Activated CD4-positive, alpha-beta T cell treated with anti-CD3 and anti-CD28 coated beads, Interleukin-2, amount 10 ng/mL, durations not matched to agents 7 days and 5 days (primary cell): ENCODE measurements at regions not wholly inside any gene's neighbourhood (a gene's known extent, or its start where the extent isn't known, plus 50 kb on each side); places are given as distances from the start of the nearest gene placed in this dataset.

Source experiments
- CTCF ChIA-PET: fragments of 350-600 bp; sonication (Branson Sonifier 250); formaldehyde crosslinking; loops from one replicate; lab custom pipeline; 2021; ENCODE audit warnings: antibody characterized with exemption; lab: Charles Lee
- POLR2A ChIA-PET: fragments of 350-600 bp; sonication (Branson Sonifier 250); formaldehyde crosslinking; loops from one replicate; lab custom pipeline; 2021; ENCODE audit warnings: antibody characterized with exemption; lab: Charles Lee
- DNase-seq: peaks from one replicate; pipeline ENCODE4 v3.0.0-alpha.2; 2020
- H3K27ac Mint-ChIP-seq: one replicate; pipeline ENCODE4 v1.8.0; 2021; ENCODE audit warnings: mild to moderate bottlenecking, moderate library complexity, mixed read lengths
- H3K27me3 Mint-ChIP-seq: one replicate; pipeline ENCODE4 v1.8.0; 2021; ENCODE audit warnings: mixed read lengths
- H3K36me3 Mint-ChIP-seq: one replicate; pipeline ENCODE4 v1.8.0; 2021; ENCODE audit warnings: low read depth, mixed read lengths
- H3K4me1 Mint-ChIP-seq: one replicate; pipeline ENCODE4 v1.8.0; 2021; ENCODE audit warnings: mixed read lengths
- H3K4me3 Mint-ChIP-seq: one replicate; pipeline ENCODE4 v1.8.0; 2021; ENCODE audit warnings: mild to moderate bottlenecking, moderate library complexity, mixed read lengths
- H3K9me3 Mint-ChIP-seq: one replicate; pipeline ENCODE4 v1.8.0; 2021; ENCODE audit warnings: mixed read lengths

- ChIA-PET POLR2A (no interaction called here), CTCF (interaction anchor here (0.9 kb wide), 1 partner anchor 11 kb away, joined by 3 read pairs; no protein-coding TSS in a partner anchor)
- no peak for DNase-seq
- H3K4me1 Mint-ChIP-seq = peaks cover 28% of the 10 kb centered on the region
- peak overlapping the region; percentile 6 for H3K4me3 Mint-ChIP-seq
- peaks cover 5% of the 10 kb centered on the region for H3K36me3 Mint-ChIP-seq
- no peak overlapping the region for H3K27ac Mint-ChIP-seq
- H3K27me3 Mint-ChIP-seq = peaks cover 65% of the 10 kb centered on the region
- peaks cover 4% of the 10 kb centered on the region for H3K9me3 Mint-ChIP-seq
Observed at GRCh38 chr9:96027251-96028131, 152.0 kb downstream of the ERCC6L2 start.

DNA sequence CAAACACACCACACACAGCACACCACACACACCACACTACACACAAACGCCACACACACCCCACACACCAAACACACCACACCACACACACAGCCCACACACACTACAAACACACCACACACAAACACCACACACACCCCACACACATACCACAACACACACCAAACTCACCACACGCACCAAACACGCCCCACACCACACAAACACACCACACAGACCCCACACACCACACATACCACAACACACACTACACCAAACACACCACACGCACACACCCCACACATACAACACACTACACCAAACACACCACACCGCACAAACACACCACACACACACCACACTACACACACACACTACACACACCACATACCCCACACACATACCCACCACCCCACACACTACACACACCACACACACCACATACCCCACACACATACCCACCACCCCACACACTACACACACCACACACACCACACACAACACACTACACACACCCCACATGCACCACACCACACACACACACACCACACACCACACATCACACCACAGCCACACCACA, 151.2 kb downstream of the ERCC6L2 start:
- DNase-seq = no peak
- Mint-ChIP-seq H3K27me3 (peaks cover 70% of the 10 kb centered on the region), H3K36me3 (peaks cover 7% of the 10 kb centered on the region), H3K4me3 (no peak overlapping the region), H3K9me3 (peaks cover 4% of the 10 kb centered on the region), H3K4me1 (peaks cover 34% of the 10 kb centered on the region), H3K27ac (no peak overlapping the region)
- CTCF ChIA-PET = interaction anchor here (0.9 to 1.4 kb wide), 3 partner anchors 8 to 35 kb away, joined by 3 to 5 read pairs (median 4); no protein-coding TSS in a partner anchor
- POLR2A ChIA-PET = no interaction called here

DNA sequence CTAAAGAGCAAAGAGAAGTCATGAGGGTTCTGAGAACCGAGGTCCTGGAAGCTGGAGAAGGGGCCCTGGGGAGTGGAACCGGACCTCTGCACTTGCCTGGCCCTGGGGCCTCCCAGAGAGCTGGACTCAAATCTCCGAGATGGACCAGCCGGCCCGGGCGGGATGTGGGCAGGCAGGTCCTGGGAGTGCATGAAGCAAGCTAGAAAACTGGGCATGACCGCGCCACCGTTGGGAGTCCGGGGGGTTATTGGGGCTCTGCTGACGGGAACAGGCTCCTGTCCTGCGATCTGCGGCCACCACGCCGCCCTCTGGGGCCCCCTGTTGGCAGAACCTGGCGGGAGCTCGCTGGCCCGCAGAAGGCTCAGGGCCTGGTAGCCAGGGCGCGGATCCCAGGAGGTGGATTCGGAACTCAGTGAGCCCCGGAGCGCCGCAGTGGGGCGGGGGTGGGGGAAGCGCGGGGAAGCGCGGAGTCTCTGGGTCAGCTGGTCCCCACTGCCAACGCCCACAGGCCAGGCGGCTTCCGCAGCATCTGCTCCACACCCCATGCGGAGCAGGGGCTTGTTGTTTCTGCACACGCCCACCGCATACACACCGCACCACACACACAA, 150.6 kb downstream of the ERCC6L2 start:
- H3K9me3 Mint-ChIP-seq = peaks cover 4% of the 10 kb centered on the region
- ChIA-PET POLR2A (no interaction called here), CTCF (interaction anchor here (0.8 to 1.4 kb wide), 4 partner anchors 8 to 36 kb away, joined by 3 to 5 read pairs (median 4); no protein-coding TSS in a partner anchor)
- H3K4me3 Mint-ChIP-seq = no peak overlapping the region
- H3K27me3 Mint-ChIP-seq = peaks cover 72% of the 10 kb centered on the region
- H3K4me1 Mint-ChIP-seq = peaks cover 35% of the 10 kb centered on the region
- peaks cover 7% of the 10 kb centered on the region for H3K36me3 Mint-ChIP-seq
- no peak for DNase-seq
- no peak overlapping the region for H3K27ac Mint-ChIP-seq

DNA sequence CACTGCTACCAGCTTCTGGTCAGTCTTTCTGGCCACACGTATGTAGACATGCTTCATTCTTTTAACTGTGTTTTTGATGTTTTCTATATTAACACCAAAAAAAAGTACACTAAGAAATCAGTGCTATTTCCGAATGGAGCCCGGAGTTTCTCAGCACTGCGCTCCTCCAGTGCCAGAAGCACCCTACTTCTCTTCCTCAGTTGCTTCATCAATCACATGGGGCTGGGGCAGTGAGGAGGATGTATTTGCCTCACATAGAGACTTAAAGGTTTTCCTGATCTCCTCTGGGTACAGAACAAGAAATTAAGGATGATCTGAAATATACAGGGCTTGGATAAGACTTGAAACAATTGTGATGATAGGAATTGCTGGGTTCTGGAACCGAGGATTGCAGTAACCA, 148.0 kb downstream of the ERCC6L2 start:
- POLR2A ChIA-PET = no interaction called here
- peaks cover 64% of the 10 kb centered on the region for H3K27me3 Mint-ChIP-seq
- no peak for DNase-seq
- CTCF ChIA-PET = interaction anchor here (0.9 kb wide), 1 partner anchor 175 kb away, joined by 3 read pairs; no protein-coding TSS in a partner anchor
- no peak overlapping the region for H3K4me3 Mint-ChIP-seq
- H3K4me1 Mint-ChIP-seq = peaks cover 51% of the 10 kb centered on the region
- H3K9me3 Mint-ChIP-seq = no peaks in the 10 kb centered on the region
- no peak overlapping the region for H3K27ac Mint-ChIP-seq
- peaks cover 13% of the 10 kb centered on the region for H3K36me3 Mint-ChIP-seq

DNA sequence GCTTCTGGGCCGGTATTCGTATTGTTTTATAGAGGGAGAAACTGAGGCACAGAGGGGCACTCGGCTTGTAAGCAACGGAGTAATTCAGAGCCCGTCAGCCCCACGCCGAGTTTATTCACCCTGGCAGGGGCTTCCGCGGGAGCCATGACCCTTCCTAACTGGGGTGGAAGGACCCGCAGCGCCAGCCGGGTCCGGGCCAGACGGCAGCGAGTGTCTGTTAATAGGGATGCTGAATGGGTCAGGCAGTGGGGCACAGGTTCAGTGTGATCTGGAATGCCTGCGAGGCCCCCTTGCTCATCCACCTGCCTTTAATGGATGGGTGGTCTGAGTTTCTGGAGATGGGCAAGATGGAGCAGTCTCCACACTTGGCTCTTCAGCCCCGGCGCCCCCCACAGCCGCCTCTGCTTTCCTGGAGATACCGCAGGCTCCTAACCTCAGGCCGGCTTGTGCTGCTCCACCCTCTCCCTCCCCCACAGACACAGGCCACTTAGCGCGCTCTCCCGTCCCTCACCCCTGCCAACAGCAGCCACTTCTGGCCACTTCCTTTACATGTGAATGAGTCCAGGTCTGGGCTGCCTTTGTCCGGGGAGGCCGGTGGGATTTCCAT, 147.1 kb downstream of the ERCC6L2 start:
- POLR2A ChIA-PET = no interaction called here
- Mint-ChIP-seq H3K4me1 (peaks cover 49% of the 10 kb centered on the region), H3K27me3 (peaks cover 54% of the 10 kb centered on the region), H3K9me3 (no peaks in the 10 kb centered on the region), H3K27ac (peak overlapping the region; percentile 20), H3K4me3 (peak overlapping the region; percentile 68), H3K36me3 (peaks cover 12% of the 10 kb centered on the region)
- CTCF ChIA-PET = no interaction called here
- no peak for DNase-seq

DNA sequence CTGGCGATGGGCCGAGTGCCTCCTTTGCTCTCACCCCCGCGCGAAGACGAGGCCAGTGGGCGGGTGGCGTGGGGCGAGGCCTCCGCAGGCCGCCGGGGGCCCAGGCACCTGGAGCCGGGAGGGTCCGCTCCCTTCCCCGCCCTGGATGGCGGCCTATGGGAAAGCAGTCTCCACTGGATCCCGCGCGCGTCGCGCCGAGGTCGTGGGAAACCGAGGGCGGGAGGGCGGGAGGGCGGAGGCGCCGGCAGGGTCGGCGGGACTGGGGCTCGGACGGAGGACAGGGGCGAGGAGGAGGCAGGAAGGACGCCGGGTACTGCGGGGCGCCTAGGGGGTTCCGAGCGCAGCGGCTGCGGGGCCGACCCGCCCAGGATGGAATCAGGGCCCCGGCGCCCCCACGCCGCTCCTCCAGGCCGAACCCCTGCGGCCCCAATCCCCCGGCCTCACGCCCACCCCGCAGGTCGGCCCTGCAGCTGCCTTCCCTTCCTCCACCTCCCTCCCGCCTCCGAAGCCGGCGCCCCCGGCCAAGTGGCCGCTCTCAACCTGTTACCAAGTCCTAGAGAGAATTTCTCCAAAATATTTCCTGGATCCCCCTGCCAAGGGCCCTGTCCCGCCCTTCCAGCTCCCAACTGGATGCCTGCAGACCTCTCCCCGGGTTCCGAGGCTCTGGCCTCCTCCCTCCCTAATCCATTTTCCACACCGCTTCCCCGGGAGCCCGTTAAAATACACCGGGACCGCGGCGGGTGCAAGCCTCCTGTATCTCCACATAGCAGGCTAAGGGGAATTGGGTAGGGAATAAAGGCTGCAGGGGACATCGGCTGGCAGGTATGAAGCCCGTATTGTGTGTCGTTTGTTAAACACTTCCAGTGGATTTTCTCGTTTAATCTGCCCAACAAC, 146.3 kb downstream of the ERCC6L2 start:
- Mint-ChIP-seq H3K27ac (peak overlapping the region; percentile 77), H3K36me3 (peaks cover 16% of the 10 kb centered on the region), H3K9me3 (no peaks in the 10 kb centered on the region), H3K27me3 (peaks cover 49% of the 10 kb centered on the region), H3K4me3 (peak overlapping the region; percentile 69), H3K4me1 (peaks cover 56% of the 10 kb centered on the region)
- ChIA-PET POLR2A (no interaction called here), CTCF (interaction anchor here (1.1 kb wide), 1 partner anchor 507 kb away, joined by 4 read pairs; no protein-coding TSS in a partner anchor)
- no peak for DNase-seq

GRCh38 chr9:96020792-96021550, 145.5 kb downstream of the ERCC6L2 start:
- no peaks in the 10 kb centered on the region for H3K9me3 Mint-ChIP-seq
- H3K4me1 Mint-ChIP-seq = peaks cover 60% of the 10 kb centered on the region
- peak overlapping the region; percentile 85 for H3K27ac Mint-ChIP-seq
- H3K36me3 Mint-ChIP-seq = peaks cover 20% of the 10 kb centered on the region
- POLR2A ChIA-PET = no interaction called here
- CTCF ChIA-PET = interaction anchor here (1.1 to 1.9 kb wide), 2 partner anchors 13 to 506 kb away, joined by 4 to 5 read pairs; no protein-coding TSS in a partner anchor
- peak overlapping the region; percentile 69 for H3K4me3 Mint-ChIP-seq
- peak; percentile 55 for DNase-seq
- H3K27me3 Mint-ChIP-seq = peaks cover 43% of the 10 kb centered on the region

- H3K4me1 Mint-ChIP-seq = peaks cover 62% of the 10 kb centered on the region
- ChIA-PET CTCF (interaction anchor here (1.9 kb wide), 1 partner anchor 13 kb away, joined by 5 read pairs; no protein-coding TSS in a partner anchor), POLR2A (no interaction called here)
- no peaks in the 10 kb centered on the region for H3K9me3 Mint-ChIP-seq
- no peak for DNase-seq
- peaks cover 37% of the 10 kb centered on the region for H3K27me3 Mint-ChIP-seq
- peak overlapping the region; percentile 69 for H3K4me3 Mint-ChIP-seq
- H3K36me3 Mint-ChIP-seq = peaks cover 20% of the 10 kb centered on the region
- peak overlapping the region; percentile 73 for H3K27ac Mint-ChIP-seq
Observed at GRCh38 chr9:96020300-96020791, 144.9 kb downstream of the ERCC6L2 start.
